Ishikawa (cell line): ENCODE measurements at regions not wholly inside any gene's neighbourhood (a gene's known extent, or its start where the extent isn't known, plus 50 kb on each side); places are given as distances from the start of the nearest gene placed in this dataset.
"Not testable (repeated sequence)": the region's sequence is repeated elsewhere in the genome, so short reads cannot be mapped to it uniquely, and the experiment has no call there.

ENCODE experiments used
- CEBPB ChIP-seq: IDR thresholded peaks from 2 replicates; pipeline ENCODE4 v1.6.1; 2012
- EP300 ChIP-seq: IDR thresholded peaks from 2 replicates; pipeline ENCODE4 v1.6.1; 2012; ENCODE audit warnings: borderline replicate concordance
- FOXM1 ChIP-seq: IDR thresholded peaks from 2 replicates; pipeline ENCODE4 v1.6.1; 2012; ENCODE audit warnings: low read depth, borderline replicate concordance
- TAF1 ChIP-seq: IDR thresholded peaks from 2 replicates; pipeline ENCODE4 v1.6.1; 2012; ENCODE audit warnings: low read depth, mild to moderate bottlenecking
- YY1 ChIP-seq: IDR thresholded peaks from 2 replicates; pipeline ENCODE4 v1.6.1; 2012; ENCODE audit warnings: low read depth
- ZBTB7A ChIP-seq: IDR thresholded peaks from 2 replicates; pipeline ENCODE4 v1.6.1; 2012; ENCODE audit warnings: low read depth
- TF ChIP-seq, protein P1 (sequence below): IDR thresholded peaks from 2 replicates; pipeline ENCODE4 v1.6.1; 2012

DNA sequence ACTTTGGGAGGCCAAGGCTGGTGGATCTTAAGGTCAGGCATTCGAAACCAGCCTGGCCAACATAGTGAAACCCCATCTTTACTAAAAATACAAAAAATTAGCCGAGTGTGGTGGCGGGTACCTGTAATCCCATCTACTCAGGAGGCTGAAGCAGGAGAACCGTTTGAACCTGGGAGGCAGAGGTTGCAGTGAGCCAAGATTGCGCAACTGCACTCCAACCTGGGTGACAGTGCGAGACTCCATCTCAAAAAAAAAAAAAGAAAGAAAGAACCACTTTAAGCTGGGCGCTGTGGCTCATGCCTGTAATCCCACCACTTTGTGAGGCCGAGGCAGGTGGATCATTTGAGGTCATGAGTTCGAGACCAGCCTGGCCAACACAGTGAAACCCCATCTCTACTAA, 119.8 kb upstream of the NETO1 start:
- not testable (repeated sequence) for TF ChIP-seq TAF1, FOXM1, EP300, ZBTB7A, YY1
- peak; percentile 42 for TF ChIP-seq CEBPB
- TF ChIP-seq, protein P1, sequence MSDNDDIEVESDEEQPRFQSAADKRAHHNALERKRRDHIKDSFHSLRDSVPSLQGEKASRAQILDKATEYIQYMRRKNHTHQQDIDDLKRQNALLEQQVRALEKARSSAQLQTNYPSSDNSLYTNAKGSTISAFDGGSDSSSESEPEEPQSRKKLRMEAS = not testable (repeated sequence)
